HFF-Myc (cell line): ENCODE measurements at regions not wholly inside any gene's neighbourhood (a gene's known extent, or its start where the extent isn't known, plus 50 kb on each side); places are given as distances from the start of the nearest gene placed in this dataset.

ENCODE experiments used
- DNase-seq: peaks from one replicate; pipeline ENCODE4 v3.0.0-alpha.2; 2011; ENCODE audit warnings: low read depth; ENCODE audit errors: extremely low read depth
- H3K4me3 ChIP-seq: replicated peaks from 2 replicates; pipeline ENCODE4 v1.5.1; 2011; ENCODE audit warnings: low read depth, mild to moderate bottlenecking, control low read depth, low read length
- CTCF ChIP-seq: IDR thresholded peaks from 2 replicates; pipeline ENCODE4 v1.5.1; 2012; ENCODE audit warnings: mild to moderate bottlenecking, low read depth, low read length, control low read depth; ENCODE audit errors: missing control alignments

- H3K4me3 ChIP-seq: no peak overlapping the region
- no peak for DNase-seq
- TF ChIP-seq CTCF: no peak
Observed at GRCh38 chr7:68420342-68421192, 1177.7 kb upstream of the AUTS2 start.

DNA sequence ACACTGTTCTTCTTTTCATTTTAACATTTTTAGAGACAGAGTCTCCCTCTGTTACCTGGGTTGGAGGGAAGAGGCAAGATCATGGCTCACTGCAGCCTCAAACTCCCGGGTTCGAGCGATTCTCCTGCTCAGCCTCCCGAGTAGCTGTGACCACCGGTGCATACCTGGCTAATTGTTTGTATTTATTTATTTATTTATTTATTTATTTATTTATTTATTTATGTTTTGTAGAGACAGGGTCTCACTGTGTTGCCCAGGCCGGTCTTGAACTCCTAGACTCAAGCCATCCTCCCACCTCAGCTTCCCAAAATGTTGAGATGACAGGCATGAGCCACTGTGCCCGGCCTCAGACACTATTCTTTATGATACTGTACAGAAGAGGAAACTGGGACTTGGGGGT lies 1176.6 kb upstream of the AUTS2 start:
- no peak for DNase-seq
- H3K4me3 ChIP-seq: no peak overlapping the region
- TF ChIP-seq CTCF: no peak

- H3K4me3 ChIP-seq: no peak overlapping the region
- DNase-seq: no peak
- TF ChIP-seq CTCF: no peak
Observed at GRCh38 chr7:68422281-68422680, 1176.0 kb upstream of the AUTS2 start.

DNA sequence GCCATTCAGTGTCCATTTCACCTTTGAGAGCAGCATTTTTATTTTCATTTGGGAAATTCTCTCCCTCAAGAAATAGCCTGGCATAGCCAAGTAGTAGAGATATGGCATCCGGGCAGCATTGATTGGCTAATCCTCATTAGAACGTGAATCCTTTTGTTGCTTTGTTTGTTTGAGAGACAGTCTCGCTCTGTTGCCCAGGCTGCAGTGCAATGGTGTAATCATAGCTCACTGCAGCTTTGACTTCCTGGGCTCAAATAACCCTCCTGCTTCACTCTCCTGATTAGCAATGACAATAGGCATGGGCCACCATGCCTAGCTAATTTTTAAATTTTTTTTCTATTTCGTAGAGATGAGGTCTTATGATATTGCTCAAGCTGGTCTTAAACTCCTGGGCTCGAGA lies 1174.9 kb upstream of the AUTS2 start:
- no peak for DNase-seq
- H3K4me3 ChIP-seq: no peak overlapping the region
- TF ChIP-seq CTCF: no peak

DNA sequence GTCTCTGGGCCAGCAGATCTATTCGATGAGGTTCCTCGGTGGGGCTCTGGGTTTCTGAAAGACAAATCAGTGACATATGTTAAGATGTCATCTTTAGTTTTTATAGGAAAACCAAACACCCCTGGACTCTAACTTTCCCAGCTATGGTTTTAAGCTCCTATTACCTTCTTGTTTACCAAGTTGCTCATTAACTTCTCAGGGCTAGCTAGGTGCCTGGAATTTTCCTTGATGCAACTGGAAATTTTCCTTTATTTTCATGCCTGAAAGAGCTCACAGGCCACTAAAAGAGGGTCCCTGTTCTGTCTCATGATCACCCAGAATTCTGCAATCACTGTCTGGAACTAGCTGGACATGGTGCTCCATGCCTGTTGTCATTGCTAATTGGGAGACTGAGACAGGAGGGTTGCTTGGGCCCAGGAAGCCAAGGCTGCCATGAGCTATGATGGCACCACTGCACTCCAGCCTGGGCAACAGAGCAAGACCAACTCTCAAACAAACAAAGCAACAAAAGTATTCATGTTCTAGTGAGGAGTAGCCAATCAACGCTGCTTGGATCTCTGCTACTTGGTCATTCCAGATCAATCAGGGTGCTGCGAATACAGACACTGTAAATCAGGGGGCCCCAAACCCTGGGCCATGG lies 1173.5 kb upstream of the AUTS2 start:
- no peak overlapping the region for H3K4me3 ChIP-seq
- no peak for TF ChIP-seq CTCF
- no peak for DNase-seq

DNA sequence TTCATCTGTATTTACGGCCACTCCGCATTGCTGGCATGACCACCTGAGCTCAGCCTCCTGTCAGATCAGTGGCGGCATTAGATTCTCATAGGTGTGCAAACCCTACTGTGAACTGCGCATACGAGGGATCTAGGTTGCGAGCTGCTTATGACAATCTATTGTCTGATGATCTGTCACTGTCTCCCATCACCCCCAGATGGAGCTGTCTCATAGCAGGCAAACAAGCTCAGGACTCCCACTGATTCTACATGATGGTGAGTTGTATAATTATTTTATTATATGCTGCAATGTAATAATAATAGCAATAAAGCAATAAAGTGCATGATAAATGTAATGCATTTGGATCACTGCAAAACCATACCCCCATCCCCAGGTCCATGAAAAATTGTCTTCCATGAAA lies 1172.9 kb upstream of the AUTS2 start:
- TF ChIP-seq CTCF: no peak
- no peak for DNase-seq
- H3K4me3 ChIP-seq: no peak overlapping the region
